Lower leg skin (tissue), 3 donors: ENCODE measurements at regions not wholly inside any gene's neighbourhood (a gene's known extent, or its start where the extent isn't known, plus 50 kb on each side); places are given as distances from the start of the nearest gene placed in this dataset.

Source experiments
- POLR2A ChIP-seq, 2 donors: fragments of 450-650 bp; IDR thresholded peaks; one replicate each; pipeline ENCODE4 v1.6.1; 2016 to 2017; ENCODE audit warnings: antibody characterized with exemption in 2 of 2, mild to moderate bottlenecking in 1 of 2, moderate library complexity in 1 of 2
- TF ChIP-seq, protein P1 (sequence below), 3 donors: fragments of 450-650 bp; IDR thresholded peaks; one replicate each; pipeline ENCODE4 v1.5.1; 2016; ENCODE audit warnings: antibody characterized with exemption in 3 of 3, mild to moderate bottlenecking in 3 of 3, moderate library complexity in 2 of 3

DNA sequence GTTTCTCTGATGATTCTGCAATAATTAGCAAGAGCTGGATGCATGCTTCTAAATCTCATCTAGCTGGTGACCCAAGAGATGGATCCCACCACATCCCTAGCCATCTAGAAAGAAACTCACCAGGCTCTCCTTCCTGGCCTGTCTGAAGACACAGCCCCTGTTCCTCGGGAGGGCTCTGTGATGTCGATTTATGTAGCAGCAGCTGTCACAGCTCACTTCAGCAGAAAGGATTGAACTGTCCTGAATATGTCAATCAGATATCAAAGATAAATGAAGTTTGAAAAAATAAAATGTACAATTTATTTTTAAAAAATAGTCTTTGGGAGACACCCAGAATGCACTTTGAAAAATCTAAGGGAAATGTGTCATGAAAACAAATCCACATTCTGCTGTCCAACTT is 67.3 kb upstream of the TSHZ2 start:
- TF ChIP-seq, protein P1, sequence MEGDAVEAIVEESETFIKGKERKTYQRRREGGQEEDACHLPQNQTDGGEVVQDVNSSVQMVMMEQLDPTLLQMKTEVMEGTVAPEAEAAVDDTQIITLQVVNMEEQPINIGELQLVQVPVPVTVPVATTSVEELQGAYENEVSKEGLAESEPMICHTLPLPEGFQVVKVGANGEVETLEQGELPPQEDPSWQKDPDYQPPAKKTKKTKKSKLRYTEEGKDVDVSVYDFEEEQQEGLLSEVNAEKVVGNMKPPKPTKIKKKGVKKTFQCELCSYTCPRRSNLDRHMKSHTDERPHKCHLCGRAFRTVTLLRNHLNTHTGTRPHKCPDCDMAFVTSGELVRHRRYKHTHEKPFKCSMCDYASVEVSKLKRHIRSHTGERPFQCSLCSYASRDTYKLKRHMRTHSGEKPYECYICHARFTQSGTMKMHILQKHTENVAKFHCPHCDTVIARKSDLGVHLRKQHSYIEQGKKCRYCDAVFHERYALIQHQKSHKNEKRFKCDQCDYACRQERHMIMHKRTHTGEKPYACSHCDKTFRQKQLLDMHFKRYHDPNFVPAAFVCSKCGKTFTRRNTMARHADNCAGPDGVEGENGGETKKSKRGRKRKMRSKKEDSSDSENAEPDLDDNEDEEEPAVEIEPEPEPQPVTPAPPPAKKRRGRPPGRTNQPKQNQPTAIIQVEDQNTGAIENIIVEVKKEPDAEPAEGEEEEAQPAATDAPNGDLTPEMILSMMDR (IDR thresholded peaks at IDR 0.05), result no peak
- no peak for TF ChIP-seq POLR2A (IDR thresholded peaks at IDR 0.05)
